ENCODE measurements at regions not wholly inside any gene's neighbourhood (a gene's known extent, or its start where the extent isn't known, plus 50 kb on each side); places are given as distances from the start of the nearest gene placed in this dataset.
A peak's percentile ranks its signal among the peaks of the same experiment; 100 is the strongest.
"Not testable (repeated sequence)": the region's sequence is repeated elsewhere in the genome, so short reads cannot be mapped to it uniquely, and the experiment has no call there.

DNA sequence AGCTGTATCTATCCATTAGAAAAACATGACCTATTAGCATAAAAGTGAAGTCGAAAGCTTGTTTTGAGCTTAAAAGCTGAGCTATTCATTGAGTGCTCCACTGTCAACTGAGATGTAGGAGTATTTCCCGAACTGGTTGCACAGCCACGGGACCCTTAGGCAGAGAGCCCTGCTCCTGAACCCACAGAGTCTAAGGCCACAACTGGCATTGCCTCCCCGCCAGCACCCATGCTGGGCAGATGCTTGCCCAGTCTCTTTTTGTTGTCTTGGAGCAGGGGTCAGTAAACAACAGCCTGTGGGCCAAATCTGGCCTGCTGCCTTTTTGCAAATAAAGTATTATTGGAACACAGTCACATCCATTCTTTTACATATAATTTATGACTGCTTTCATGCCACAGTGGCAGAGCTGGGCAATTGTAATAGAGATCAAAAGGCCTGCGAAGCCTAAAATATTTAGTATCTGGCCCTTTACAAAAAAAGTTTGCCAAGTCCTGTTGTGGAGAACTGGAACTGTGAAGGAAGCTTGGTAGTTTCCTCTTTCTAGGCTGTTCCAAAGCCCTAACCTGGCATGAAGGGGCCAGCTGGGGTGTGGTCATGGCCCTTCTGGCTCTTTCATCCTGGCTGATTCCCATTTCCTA is 58.4 kb upstream of the WAPL start:
- Histone ChIP-seq H3K36me3 (no peaks in the 10 kb centered on the region), H3K9me3 (no peaks in the 10 kb centered on the region), H3K27ac (no peak overlapping the region), H3K4me3 (no peak overlapping the region), H3K4me1 (peaks cover 6% of the 10 kb centered on the region), H3K27me3 (no peaks in the 10 kb centered on the region)
- no peak for DNase-seq (ENCODE audit: low spot score in 2 of 2)
- WGBS, result 76% methylated on average over 5 of the region's 5 CpGs
- TF ChIP-seq POLR2A (IDR thresholded peaks at IDR 0.05) (no peak), EP300 (IDR thresholded peaks at IDR 0.05) (no peak), POLR2AphosphoS5 (IDR thresholded peaks at IDR 0.05) (no peak)
- TF ChIP-seq, protein P1, sequence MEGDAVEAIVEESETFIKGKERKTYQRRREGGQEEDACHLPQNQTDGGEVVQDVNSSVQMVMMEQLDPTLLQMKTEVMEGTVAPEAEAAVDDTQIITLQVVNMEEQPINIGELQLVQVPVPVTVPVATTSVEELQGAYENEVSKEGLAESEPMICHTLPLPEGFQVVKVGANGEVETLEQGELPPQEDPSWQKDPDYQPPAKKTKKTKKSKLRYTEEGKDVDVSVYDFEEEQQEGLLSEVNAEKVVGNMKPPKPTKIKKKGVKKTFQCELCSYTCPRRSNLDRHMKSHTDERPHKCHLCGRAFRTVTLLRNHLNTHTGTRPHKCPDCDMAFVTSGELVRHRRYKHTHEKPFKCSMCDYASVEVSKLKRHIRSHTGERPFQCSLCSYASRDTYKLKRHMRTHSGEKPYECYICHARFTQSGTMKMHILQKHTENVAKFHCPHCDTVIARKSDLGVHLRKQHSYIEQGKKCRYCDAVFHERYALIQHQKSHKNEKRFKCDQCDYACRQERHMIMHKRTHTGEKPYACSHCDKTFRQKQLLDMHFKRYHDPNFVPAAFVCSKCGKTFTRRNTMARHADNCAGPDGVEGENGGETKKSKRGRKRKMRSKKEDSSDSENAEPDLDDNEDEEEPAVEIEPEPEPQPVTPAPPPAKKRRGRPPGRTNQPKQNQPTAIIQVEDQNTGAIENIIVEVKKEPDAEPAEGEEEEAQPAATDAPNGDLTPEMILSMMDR (IDR thresholded peaks at IDR 0.05), result no peak

- Histone ChIP-seq H3K9me3 (no peaks in the 10 kb centered on the region), H3K27ac (no peak overlapping the region), H3K4me3 (no peak overlapping the region), H3K4me1 (peaks cover 12% of the 10 kb centered on the region), H3K27me3 (no peaks in the 10 kb centered on the region), H3K36me3 (no peaks in the 10 kb centered on the region)
- TF ChIP-seq POLR2A (IDR thresholded peaks at IDR 0.05), result no peak
- TF ChIP-seq, protein P1 (IDR thresholded peaks at IDR 0.05), result no peak
- no peak for TF ChIP-seq EP300 (IDR thresholded peaks at IDR 0.05)
- no peak for TF ChIP-seq POLR2AphosphoS5 (IDR thresholded peaks at IDR 0.05)
- WGBS, result 9% methylated on average over 1 of the region's 1 CpG
- DNase-seq (ENCODE audit: low spot score in 2 of 2), result no peak
These were observed 58.9 kb upstream of the WAPL start for GRCh38 chr10:86580521-86580891.

DNA sequence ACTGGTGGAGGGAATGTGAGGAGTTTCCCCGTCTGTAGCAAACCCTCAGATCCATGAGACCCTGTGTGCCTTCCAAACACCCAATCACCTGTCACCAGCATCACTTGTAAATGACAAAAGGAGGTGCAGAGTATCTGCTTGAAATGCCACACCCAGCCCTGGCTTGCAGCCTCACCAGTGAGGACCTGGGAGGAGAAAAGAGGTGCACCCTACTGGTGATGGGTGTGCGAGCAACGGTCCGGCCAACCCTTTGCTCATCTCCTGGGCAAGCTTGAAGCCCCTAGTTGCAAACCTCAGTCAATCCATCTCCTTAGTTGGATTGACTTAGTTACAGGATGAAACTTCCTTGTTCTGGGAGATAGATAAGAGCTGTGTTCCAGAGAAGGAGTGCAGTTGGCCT is 62.4 kb upstream of the WAPL start:
- no peak overlapping the region for H3K4me3 ChIP-seq
- no peaks in the 10 kb centered on the region for H3K36me3 ChIP-seq
- WGBS, result 47% methylated on average over 4 of the region's 4 CpGs
- no peak for TF ChIP-seq POLR2AphosphoS5 (IDR thresholded peaks at IDR 0.05)
- TF ChIP-seq, protein P1 (IDR thresholded peaks at IDR 0.05), result peak in 1 of 2 donors; percentile 13
- no peak overlapping the region for H3K27ac ChIP-seq
- no peaks in the 10 kb centered on the region for H3K9me3 ChIP-seq
- DNase-seq (ENCODE audit: low spot score in 2 of 2), result no peak
- H3K4me1 ChIP-seq, result peaks cover 20% of the 10 kb centered on the region
- no peaks in the 10 kb centered on the region for H3K27me3 ChIP-seq

DNA sequence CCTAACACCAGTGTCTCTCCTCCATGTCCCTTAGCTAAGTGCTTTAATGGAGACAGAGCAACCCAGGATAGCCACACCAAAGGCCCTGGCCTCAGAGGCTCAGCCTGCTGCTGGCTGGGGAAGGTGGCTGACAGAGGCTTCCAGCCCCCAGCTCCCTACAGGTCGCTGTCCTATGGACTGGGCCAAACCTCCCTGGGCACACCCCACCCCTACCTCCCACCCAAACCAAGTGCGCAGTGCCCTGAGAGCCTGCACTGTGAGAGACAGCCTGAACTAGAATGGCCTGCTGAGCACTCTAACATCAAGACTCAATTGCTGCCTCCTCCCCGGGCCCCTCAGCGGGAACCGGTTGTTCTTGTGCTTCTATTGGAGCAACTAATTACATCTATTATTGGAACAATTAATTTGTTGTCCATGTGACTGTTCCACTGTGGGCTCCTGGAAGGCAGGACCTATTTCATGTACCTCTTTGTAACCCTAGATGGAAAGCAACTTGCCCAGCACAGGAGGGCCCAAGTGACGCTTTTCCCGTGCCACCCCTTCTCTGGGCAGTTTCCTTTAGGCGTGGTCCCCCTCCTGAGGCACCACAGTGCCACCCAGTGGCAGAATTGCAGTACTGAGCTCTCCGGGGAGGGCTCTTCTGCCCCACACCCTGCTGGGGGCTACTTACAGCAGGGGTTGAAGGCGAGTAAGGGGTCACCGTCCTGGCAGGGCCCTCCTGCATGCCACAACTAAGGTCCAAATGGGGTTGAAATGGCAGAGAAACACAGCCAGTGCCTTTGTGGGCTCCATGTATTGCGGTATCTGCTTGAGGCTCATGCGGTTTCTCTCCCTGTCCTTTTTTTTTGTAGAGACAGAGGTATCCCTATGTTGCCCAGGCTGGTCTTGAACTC is 63.7 kb upstream of the WAPL start:
- H3K27me3 ChIP-seq, result no peaks in the 10 kb centered on the region
- no peaks in the 10 kb centered on the region for H3K36me3 ChIP-seq
- H3K9me3 ChIP-seq, result no peaks in the 10 kb centered on the region
- no peak overlapping the region for H3K4me3 ChIP-seq
- WGBS, result 27% methylated on average over 12 of the region's 13 CpGs
- peaks cover 20% of the 10 kb centered on the region for H3K4me1 ChIP-seq
- peak in 1 of 2 donors; percentile 70 for DNase-seq (ENCODE audit: low spot score in 2 of 2)
- H3K27ac ChIP-seq, result peak overlapping the region; percentile 29
- no peak for TF ChIP-seq POLR2A (IDR thresholded peaks at IDR 0.05)
- TF ChIP-seq, protein P1 (IDR thresholded peaks at IDR 0.05), result peak; percentile 87 to 93

- Histone ChIP-seq H3K4me1 (peaks cover 20% of the 10 kb centered on the region), H3K9me3 (no peaks in the 10 kb centered on the region), H3K27ac (no peak overlapping the region), H3K36me3 (no peaks in the 10 kb centered on the region), H3K4me3 (no peak overlapping the region), H3K27me3 (no peaks in the 10 kb centered on the region)
- whole genome bisulfite sequencing, result 50% methylated on average over 4 of the region's 4 CpGs
- TF ChIP-seq, protein P1 (IDR thresholded peaks at IDR 0.05), result no peak
- TF ChIP-seq POLR2A (IDR thresholded peaks at IDR 0.05) (no peak), EP300 (IDR thresholded peaks at IDR 0.05) (no peak), POLR2AphosphoS5 (IDR thresholded peaks at IDR 0.05) (no peak)
- peak in 1 of 2 donors; percentile 14 for DNase-seq (ENCODE audit: low spot score in 2 of 2)
These were observed 64.9 kb upstream of the WAPL start for GRCh38 chr10:86586516-86586915.

GRCh38 chr10:86588781-86589180 is 65.6 kb upstream of the OPN4 start:
- DNase-seq (ENCODE audit: low spot score in 2 of 2), result peak in 1 of 2 donors; percentile 30
- not testable (repeated sequence) for H3K9me3 ChIP-seq, H3K27ac ChIP-seq, H3K36me3 ChIP-seq, H3K27me3 ChIP-seq, H3K4me3 ChIP-seq
- WGBS, result 88% methylated on average over 14 of the region's 14 CpGs
- H3K4me1 ChIP-seq, result peaks cover 20% of the 10 kb centered on the region
